ENCODE measurements at regions not wholly inside any gene's neighbourhood (a gene's known extent, or its start where the extent isn't known, plus 50 kb on each side); places are given as distances from the start of the nearest gene placed in this dataset.

DNA sequence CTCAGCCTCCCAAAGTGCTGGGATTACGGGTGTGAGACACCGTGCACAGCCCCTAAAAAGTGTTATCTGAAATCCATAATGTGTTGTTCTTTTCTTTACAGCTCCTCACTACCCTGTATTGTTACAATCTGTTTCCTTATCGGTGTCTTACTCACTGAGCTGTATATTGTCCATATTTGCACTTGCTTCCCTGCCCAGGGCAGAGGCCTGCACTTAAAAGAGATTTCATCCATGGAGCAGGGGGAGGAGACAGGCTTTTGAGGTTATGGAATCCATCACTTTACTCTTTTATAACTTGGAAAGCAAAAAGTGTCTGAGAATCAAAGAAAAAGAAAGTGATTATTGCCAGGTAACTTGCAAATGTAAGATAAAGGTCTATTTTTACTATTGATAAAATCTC, 251.0 kb downstream of the DIO2 start:
- DNase-seq = no peak

- DNase-seq = no peak
Measured at GRCh38 chr14:79951572-79951971, 259.7 kb downstream of the DIO2 start.

GRCh38 chr14:79949906-79950305, 261.4 kb downstream of the DIO2 start:
- DNase-seq = no peak

DNA sequence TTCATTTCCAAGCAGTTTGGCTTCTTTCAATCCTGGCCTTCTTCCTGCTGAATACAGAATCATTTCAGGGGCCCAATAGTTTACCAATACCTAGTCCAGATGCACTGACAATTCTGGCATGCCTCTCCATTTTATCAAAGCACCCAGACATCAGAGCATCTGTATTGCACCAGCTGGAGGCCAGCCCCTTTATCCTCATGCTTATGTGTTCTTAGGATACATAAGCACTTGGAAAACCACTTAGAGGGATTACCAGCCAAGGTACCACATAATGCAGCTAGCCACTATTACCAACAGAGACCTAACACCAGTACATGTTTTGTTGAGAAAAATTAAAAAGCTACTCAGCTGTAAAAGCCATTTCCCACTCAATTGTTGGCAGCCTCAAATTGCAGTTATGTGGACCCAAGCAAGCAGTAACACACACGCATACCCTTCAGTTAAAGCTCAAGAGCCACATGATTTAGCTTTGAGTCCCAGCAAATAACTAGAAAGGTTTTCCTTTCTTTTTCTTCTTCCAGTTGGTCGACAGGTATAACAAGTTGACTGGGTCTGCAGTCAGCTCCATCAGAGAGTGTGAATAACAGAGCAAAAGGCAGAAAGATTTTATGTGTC, 263.8 kb downstream of the DIO2 start:
- DNase-seq = no peak

DNA sequence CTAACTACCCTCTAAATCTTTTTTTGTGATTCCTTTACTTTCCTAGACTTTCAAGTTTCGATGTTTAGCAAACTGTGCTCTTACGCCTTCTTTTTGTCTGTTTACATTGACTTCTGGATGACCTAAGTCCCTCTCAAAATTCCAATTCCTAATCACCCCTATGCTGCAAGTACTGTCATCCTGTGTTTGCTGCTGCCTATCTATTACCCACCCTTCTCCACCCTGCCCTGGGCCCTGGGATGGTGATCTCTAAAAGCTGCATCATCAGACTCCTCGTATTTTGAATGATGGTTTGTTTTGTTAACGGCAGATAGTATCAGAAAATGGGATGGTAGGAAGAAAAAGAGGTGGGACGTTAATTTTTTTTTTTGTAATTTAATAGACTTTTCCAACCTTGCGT, 272.1 kb downstream of the DIO2 start:
- no peak for DNase-seq

GRCh38 chr14:79938185-79938584, 273.1 kb downstream of the DIO2 start:
- DNase-seq = no peak

DNA sequence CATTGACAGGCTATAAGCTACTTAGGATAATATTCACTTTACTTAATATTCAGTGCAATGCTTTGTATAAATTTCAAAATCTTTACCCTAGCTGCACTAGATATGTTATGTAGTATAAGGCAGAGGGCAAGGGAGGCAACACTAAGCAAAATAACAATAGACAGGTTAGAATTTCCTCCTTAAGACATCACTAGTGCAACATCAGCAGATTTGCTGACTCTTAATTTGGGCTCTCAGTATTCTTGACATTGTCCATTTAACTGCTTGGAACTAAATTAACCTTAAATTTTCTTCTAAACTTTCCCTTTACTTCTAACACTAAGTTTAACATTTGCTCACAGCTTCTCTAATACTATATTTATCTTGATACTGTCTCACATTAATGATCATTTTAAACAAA, 273.9 kb downstream of the DIO2 start:
- no peak for DNase-seq

DNA sequence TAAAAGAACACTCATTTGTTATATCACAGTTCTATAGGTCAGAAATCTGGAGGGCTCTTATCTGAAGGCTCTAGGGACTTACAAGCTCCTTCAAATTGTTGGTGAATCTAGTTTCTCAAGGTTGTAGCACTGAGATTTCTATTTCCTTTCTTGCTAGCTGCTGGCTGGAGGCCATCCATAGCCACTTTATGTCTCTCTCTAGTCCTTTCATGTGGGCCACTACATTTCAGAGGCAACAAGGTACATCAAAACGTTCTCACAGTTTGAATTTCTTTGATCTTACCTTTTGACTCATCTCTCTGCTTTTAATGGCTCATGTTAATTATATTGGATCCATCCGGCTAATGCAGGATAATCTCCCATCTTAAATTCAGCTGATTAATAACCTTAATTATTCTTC, 286.8 kb downstream of the DIO2 start:
- no peak for DNase-seq

DNA sequence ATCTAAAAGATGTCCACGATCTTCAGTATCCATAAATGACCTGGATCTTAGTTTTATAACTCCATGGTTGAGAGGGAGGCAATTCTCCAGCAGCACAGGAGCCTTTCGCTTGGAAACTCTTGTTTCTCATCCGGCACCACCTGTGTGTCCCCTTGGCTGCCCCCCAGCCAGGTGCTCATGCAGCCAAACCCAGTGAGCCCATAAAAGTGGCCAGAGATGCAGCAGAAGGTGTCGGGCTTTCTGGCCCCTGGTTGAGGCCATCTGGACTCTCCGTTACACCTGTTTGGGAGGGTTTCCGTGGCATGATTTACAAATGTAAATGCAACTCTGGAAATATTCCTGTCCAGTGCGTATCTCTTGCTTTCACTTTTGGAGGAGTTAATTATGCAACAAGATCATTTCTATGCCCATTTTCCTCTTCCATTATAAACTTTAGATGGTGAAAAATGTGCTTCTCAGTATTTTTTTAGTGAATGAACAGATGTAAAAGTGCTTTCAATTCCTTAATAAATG, 291.1 kb downstream of the DIO2 start:
- no peak for DNase-seq
